ENCODE measurements at regions not wholly inside any gene's neighbourhood (a gene's known extent, or its start where the extent isn't known, plus 50 kb on each side); places are given as distances from the start of the nearest gene placed in this dataset.

DNA sequence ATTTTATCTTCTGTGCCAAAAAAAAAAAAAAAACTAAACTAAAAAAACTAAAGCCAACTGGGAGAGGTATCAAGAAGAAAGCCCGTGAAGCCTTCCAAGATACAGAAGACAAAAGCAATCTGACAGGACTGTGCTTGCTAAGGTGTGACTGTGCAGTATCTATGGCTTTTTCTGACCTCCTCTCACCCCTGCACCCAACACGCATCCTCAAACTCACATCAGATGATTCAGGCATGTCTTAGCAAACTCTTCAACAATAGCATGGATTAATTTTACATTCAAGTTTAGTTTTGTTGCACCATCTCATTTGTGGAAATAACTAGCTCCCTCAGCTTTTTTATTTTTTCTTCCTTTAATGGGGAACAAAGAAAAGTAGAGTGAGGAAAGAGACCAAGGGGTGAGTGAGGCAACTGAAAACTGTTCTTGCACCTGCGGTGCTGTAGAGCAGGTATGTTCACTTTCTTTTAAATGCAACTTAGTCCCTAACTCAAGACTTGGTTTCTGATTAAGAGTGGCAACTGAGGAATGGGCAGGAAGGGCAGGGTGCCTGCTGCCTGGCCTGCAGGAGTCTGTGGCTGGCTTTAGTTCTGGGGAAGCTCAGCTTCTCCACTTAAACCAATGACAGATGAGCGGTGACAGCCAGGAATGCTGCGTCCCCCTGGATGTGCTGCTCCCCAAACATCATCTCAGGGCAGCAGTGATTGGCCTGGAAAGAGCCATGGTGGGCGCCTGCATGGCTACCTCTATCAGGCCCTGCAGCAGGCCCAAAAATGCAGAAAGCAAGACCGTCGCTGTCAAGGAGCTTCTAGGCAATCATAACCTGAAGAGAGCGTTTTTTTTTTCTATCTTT lies 71.3 kb upstream of the LRRC8B start:
- peak in 1 of 2 donors; percentile 14 for DNase-seq
- H3K27me3 ChIP-seq = no peaks in the 10 kb centered on the region
- no peak overlapping the region for H3K27ac ChIP-seq
- H3K4me3 ChIP-seq = no peak overlapping the region
- TF ChIP-seq EP300 (IDR thresholded peaks at IDR 0.05) = no peak
- TF ChIP-seq POLR2AphosphoS5 (IDR thresholded peaks at IDR 0.05) = no peak
- TF ChIP-seq, protein P1, sequence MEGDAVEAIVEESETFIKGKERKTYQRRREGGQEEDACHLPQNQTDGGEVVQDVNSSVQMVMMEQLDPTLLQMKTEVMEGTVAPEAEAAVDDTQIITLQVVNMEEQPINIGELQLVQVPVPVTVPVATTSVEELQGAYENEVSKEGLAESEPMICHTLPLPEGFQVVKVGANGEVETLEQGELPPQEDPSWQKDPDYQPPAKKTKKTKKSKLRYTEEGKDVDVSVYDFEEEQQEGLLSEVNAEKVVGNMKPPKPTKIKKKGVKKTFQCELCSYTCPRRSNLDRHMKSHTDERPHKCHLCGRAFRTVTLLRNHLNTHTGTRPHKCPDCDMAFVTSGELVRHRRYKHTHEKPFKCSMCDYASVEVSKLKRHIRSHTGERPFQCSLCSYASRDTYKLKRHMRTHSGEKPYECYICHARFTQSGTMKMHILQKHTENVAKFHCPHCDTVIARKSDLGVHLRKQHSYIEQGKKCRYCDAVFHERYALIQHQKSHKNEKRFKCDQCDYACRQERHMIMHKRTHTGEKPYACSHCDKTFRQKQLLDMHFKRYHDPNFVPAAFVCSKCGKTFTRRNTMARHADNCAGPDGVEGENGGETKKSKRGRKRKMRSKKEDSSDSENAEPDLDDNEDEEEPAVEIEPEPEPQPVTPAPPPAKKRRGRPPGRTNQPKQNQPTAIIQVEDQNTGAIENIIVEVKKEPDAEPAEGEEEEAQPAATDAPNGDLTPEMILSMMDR (IDR thresholded peaks at IDR 0.05) = no peak
- no peak for TF ChIP-seq POLR2A (IDR thresholded peaks at IDR 0.05)
- intact Hi-C loops (cut with DNase I; ENCODE audit: low total_unique reads) = loop anchor here (5.0 to 10.0 kb wide), 2 partner anchors 451 to 479 kb away; no protein-coding TSS in a partner anchor
- H3K4me1 ChIP-seq = peaks cover 0 to 4% (median 0%) of the 10 kb centered on the region in 4 donors
- WGBS, 5 donors = 81 to 90% (median 86%) methylated on average over 9 of the region's 9 CpGs
- no peaks in the 10 kb centered on the region for H3K9me3 ChIP-seq
- no peaks in the 10 kb centered on the region for H3K36me3 ChIP-seq

DNA sequence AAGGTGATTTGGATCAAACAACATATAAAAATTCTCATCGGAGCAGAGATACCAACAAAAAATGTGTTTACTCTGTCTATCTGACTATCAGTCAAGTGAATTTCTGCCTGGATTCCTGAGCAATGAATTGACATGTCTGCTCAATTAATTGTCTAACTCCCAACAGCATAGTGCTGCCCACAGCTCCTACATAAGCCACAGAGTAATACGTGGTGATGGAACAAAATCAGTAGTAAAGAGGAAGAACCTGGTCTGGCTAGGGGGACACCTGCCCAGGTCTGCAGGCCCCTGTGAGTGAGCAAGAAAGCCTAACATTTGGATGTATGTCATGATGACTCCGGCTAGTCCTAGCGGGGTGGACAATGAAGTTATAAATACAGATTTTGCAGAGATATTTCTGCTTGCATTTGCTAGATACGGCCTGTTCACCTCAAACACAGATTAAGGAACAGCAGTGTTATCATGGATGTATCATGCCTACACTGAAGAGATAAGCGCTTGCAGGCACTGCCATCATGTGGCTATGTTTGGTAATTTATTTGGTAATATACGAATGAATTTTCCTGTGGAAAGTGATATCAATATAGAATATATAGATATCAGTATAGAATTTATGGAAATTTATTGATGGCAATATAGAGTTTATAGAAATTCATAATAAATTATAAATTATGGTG lies 69.6 kb upstream of the LRRC8B start:
- intact Hi-C loops (cut with DNase I; ENCODE audit: low total_unique reads) = loop anchor here (5.0 to 10.0 kb wide), 2 partner anchors 453 to 480 kb away; no protein-coding TSS in a partner anchor
- Histone ChIP-seq H3K36me3 (no peaks in the 10 kb centered on the region), H3K27ac (no peak overlapping the region), H3K4me1 (peaks cover 0 to 4% (median 0%) of the 10 kb centered on the region in 4 donors), H3K9me3 (no peaks in the 10 kb centered on the region), H3K4me3 (no peak overlapping the region), H3K27me3 (no peaks in the 10 kb centered on the region)
- WGBS, 5 donors = 16 to 29% (median 23%) methylated on average over 7 of the region's 7 CpGs
- peak; percentile 52 to 78 for DNase-seq
- TF ChIP-seq, protein P1 (IDR thresholded peaks at IDR 0.05) = peak in 5 of 7 experiments; percentile 9 to 70 (median 59)
- TF ChIP-seq POLR2AphosphoS5 (IDR thresholded peaks at IDR 0.05) = no peak

GRCh38 chr1:89457046-89457445 lies 67.6 kb upstream of the LRRC8B start:
- no peaks in the 10 kb centered on the region for H3K9me3 ChIP-seq
- 76 to 95% (median 91%) methylated on average over 1 of the region's 1 CpG for WGBS, 5 donors
- H3K4me3 ChIP-seq = no peak overlapping the region
- TF ChIP-seq POLR2A (IDR thresholded peaks at IDR 0.05) (no peak), POLR2AphosphoS5 (IDR thresholded peaks at IDR 0.05) (no peak), EP300 (IDR thresholded peaks at IDR 0.05) (no peak)
- TF ChIP-seq, protein P1 (IDR thresholded peaks at IDR 0.05) = no peak
- H3K27ac ChIP-seq = no peak overlapping the region
- H3K27me3 ChIP-seq = no peaks in the 10 kb centered on the region
- intact Hi-C loops (cut with DNase I; ENCODE audit: low total_unique reads) = loop anchor here (10.0 kb wide), 1 partner anchor 482 kb away; no protein-coding TSS in a partner anchor
- no peak for DNase-seq
- no peaks in the 10 kb centered on the region for H3K36me3 ChIP-seq
- peaks cover 0 to 4% (median 0%) of the 10 kb centered on the region in 4 donors for H3K4me1 ChIP-seq

DNA sequence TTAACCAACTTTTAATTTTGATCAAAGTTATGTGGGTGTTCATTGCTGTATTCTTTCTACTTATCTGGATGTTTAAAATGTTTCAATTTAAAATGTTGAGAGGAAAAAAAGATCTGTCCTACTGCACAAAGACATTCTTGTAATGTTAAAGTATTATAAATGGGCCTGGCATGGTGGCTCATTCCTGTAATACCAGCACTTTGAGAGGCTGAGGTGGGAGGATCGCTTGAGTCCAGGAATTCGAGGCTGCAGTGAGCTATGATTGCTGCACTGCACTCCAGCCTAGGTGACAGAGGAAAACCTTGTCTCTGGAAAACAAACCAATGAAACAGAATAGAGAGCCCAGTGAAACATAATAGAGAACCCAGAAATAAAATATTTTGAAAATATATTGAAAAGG lies 65.5 kb upstream of the LRRC8B start:
- Histone ChIP-seq H3K36me3 (no peaks in the 10 kb centered on the region), H3K27ac (no peak overlapping the region), H3K9me3 (no peaks in the 10 kb centered on the region), H3K4me1 (peaks cover 0 to 4% (median 0%) of the 10 kb centered on the region in 4 donors), H3K4me3 (no peak overlapping the region), H3K27me3 (no peaks in the 10 kb centered on the region)
- intact Hi-C loops (cut with DNase I; ENCODE audit: low total_unique reads) = loop anchor here (10.0 kb wide), 1 partner anchor 484 kb away; no protein-coding TSS in a partner anchor
- no peak for DNase-seq
- no peak for TF ChIP-seq POLR2A (IDR thresholded peaks at IDR 0.05)
- no peak for TF ChIP-seq POLR2AphosphoS5 (IDR thresholded peaks at IDR 0.05)
- TF ChIP-seq, protein P1 (IDR thresholded peaks at IDR 0.05) = no peak
- no peak for TF ChIP-seq EP300 (IDR thresholded peaks at IDR 0.05)
- 91 to 98% (median 96%) methylated on average over 2 of the region's 2 CpGs for WGBS, 5 donors
